Vagina (tissue), 2 donors: ENCODE measurements at regions not wholly inside any gene's neighbourhood (a gene's known extent, or its start where the extent isn't known, plus 50 kb on each side); places are given as distances from the start of the nearest gene placed in this dataset.

Experiments used
- DNase-seq, 2 donors: peaks; one replicate each; pipeline ENCODE4 v3.0.0-alpha.2; 2017; ENCODE audit errors: extremely low spot score in 2 of 2
- H3K27ac ChIP-seq: fragments of 200-600 bp; sonication (generic); one replicate; pipeline ENCODE4 v1.5.1; 2019
- H3K27me3 ChIP-seq: fragments of 200-600 bp; sonication (generic); one replicate; pipeline ENCODE4 v1.5.1; 2019
- H3K36me3 ChIP-seq, 2 donors: fragments of 200-600 bp; sonication (generic); one replicate each; pipeline ENCODE4 v1.5.1; 2017 to 2019
- H3K4me1 ChIP-seq: fragments of 200-600 bp; sonication (generic); one replicate; pipeline ENCODE4 v1.5.1; 2019
- H3K4me3 ChIP-seq, 2 donors: fragments of 200-600 bp; sonication (generic); 1 replicate in 1 of 2; 2 replicates in 1 of 2; pipeline ENCODE4 v1.5.1; 2016 to 2019
- H3K9me3 ChIP-seq: fragments of 200-600 bp; sonication (generic); one replicate; pipeline ENCODE4 v1.5.1; 2019
- CTCF ChIP-seq, 3 experiments: fragments of 450-650 bp in 2 of 3; fragments of 200-600 bp in 1 of 3; sonication (generic) in 1 of 3; IDR thresholded peaks; one replicate each; pipeline ENCODE4 v1.5.1; 2017 to 2019; ENCODE audit warnings: antibody characterized with exemption in 3 of 3, mild to moderate bottlenecking in 2 of 3, moderate library complexity in 2 of 3
- POLR2A ChIP-seq, 2 donors: fragments of 450-650 bp; IDR thresholded peaks; one replicate each; pipeline ENCODE4 v1.6.1; 2017; ENCODE audit warnings: antibody characterized with exemption in 2 of 2, mild to moderate bottlenecking in 2 of 2, moderate library complexity in 2 of 2
- POLR2AphosphoS5 ChIP-seq, 2 donors: sonication (generic); formaldehyde crosslinking; IDR thresholded peaks; one replicate each; pipeline ENCODE4 v1.9.0; 2017; ENCODE audit warnings: antibody characterized with exemption in 2 of 2, mild to moderate bottlenecking in 2 of 2, low read depth in 1 of 2; ENCODE audit not compliant: insufficient read depth in 1 of 2
- intact Hi-C: fragments of 100-400 bp; cut with DNase I; formaldehyde crosslinking; loops from one replicate; pipeline ENCODE4 v1.15.1; 2023

DNA sequence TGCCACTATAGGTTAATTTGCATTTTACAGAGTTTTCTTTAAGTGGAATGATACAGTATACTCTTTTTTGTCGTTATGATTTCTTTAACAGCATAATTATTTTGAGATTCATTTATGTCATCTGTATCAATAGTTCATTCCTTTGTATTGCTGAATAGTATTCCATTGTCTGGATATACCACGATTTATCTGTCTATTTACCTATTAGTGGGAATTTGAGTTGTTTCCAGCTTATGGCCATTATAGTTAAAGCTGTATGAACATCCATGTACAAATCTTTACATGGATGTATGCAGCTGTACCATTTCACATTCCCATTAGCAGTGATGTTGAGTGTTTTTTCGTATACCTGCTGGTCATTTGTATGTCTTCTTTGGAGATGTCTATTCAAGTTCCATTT, 163.9 kb downstream of the ETNK1 start:
- DNase-seq = no peak
- TF ChIP-seq POLR2A (IDR thresholded peaks at IDR 0.05) = no peak
- no peak for TF ChIP-seq CTCF (IDR thresholded peaks at IDR 0.05)
- TF ChIP-seq POLR2AphosphoS5 (IDR thresholded peaks at IDR 0.05; ENCODE audit: insufficient read depth in 1 of 2, low read depth in 1 of 2) = no peak
- Histone ChIP-seq H3K4me3 (no peak overlapping the region), H3K4me1 (no peaks in the 10 kb centered on the region), H3K27me3 (no peaks in the 10 kb centered on the region), H3K9me3 (no peaks in the 10 kb centered on the region), H3K36me3 (no peaks in the 10 kb centered on the region), H3K27ac (no peak overlapping the region)
- intact Hi-C loops = no loop called here

DNA sequence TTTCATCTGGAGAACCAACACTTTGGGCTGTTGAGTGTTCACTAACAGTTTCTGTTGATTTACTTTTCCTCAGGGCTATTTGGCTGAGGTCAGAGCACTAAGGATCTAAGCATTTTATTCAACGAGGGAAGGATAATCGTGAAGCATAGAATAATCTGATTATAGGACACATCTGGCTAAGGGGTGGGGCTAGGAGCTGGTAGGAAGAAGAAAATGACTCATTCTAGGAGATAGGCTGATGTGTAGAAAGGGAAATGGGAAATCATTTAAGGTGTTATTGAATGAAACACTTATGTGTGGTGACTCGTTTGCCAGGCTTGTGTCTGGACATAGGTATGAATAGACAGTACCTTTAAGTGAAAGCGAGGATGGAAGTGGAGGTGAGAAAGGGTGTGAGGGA, 167.2 kb downstream of the ETNK1 start:
- Histone ChIP-seq H3K9me3 (no peaks in the 10 kb centered on the region), H3K4me1 (no peaks in the 10 kb centered on the region), H3K4me3 (no peak overlapping the region), H3K27me3 (no peaks in the 10 kb centered on the region), H3K36me3 (no peaks in the 10 kb centered on the region), H3K27ac (no peak overlapping the region)
- no peak for TF ChIP-seq POLR2A (IDR thresholded peaks at IDR 0.05)
- no peak for TF ChIP-seq CTCF (IDR thresholded peaks at IDR 0.05)
- no peak for TF ChIP-seq POLR2AphosphoS5 (IDR thresholded peaks at IDR 0.05; ENCODE audit: insufficient read depth in 1 of 2, low read depth in 1 of 2)
- intact Hi-C loops = no loop called here
- no peak for DNase-seq

GRCh38 chr12:22794017-22794416, 169.0 kb downstream of the ETNK1 start:
- H3K36me3 ChIP-seq = no peaks in the 10 kb centered on the region
- intact Hi-C loops = no loop called here
- H3K27ac ChIP-seq = no peak overlapping the region
- no peak overlapping the region for H3K4me3 ChIP-seq
- no peaks in the 10 kb centered on the region for H3K27me3 ChIP-seq
- TF ChIP-seq CTCF (IDR thresholded peaks at IDR 0.05) (no peak), POLR2A (IDR thresholded peaks at IDR 0.05) (no peak), POLR2AphosphoS5 (IDR thresholded peaks at IDR 0.05; ENCODE audit: insufficient read depth in 1 of 2, low read depth in 1 of 2) (no peak)
- DNase-seq = no peak
- H3K9me3 ChIP-seq = no peaks in the 10 kb centered on the region
- H3K4me1 ChIP-seq = no peaks in the 10 kb centered on the region

GRCh38 chr12:22796941-22797630, 172.1 kb downstream of the ETNK1 start:
- no peak for TF ChIP-seq POLR2A (IDR thresholded peaks at IDR 0.05)
- TF ChIP-seq POLR2AphosphoS5 (IDR thresholded peaks at IDR 0.05; ENCODE audit: insufficient read depth in 1 of 2, low read depth in 1 of 2) = no peak
- TF ChIP-seq CTCF (IDR thresholded peaks at IDR 0.05) = no peak
- no peak overlapping the region for H3K4me3 ChIP-seq
- intact Hi-C loops = no loop called here

DNA sequence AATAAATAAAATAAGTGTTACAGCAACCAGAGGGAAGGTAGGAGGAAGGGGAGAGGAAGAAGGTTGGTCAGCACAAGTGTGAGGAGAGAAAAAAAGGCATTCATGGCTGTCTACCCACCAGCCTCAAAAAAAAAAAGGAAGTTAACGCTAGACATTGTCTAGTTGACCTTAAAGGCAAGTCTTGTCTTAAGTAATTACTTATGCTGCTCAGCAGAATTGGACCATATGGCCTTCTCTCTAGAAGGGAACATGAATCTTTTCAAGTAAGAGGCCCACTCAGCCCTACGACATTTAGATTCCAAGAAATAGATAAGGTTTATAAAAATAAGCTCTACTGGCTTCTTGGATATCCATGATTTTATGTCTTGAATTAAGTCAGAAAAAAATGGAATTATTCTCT, 172.7 kb downstream of the ETNK1 start:
- no peaks in the 10 kb centered on the region for H3K36me3 ChIP-seq
- no peaks in the 10 kb centered on the region for H3K9me3 ChIP-seq
- DNase-seq = no peak
- H3K4me3 ChIP-seq = no peak overlapping the region
- H3K4me1 ChIP-seq = no peaks in the 10 kb centered on the region
- intact Hi-C loops = no loop called here
- H3K27me3 ChIP-seq = no peaks in the 10 kb centered on the region
- no peak overlapping the region for H3K27ac ChIP-seq
- no peak for TF ChIP-seq POLR2A (IDR thresholded peaks at IDR 0.05)
- TF ChIP-seq POLR2AphosphoS5 (IDR thresholded peaks at IDR 0.05; ENCODE audit: insufficient read depth in 1 of 2, low read depth in 1 of 2) = no peak
- no peak for TF ChIP-seq CTCF (IDR thresholded peaks at IDR 0.05)

More at GRCh38 chr12:22796941-22797630, 172.1 kb downstream of the ETNK1 start:
- Histone ChIP-seq H3K36me3 (no peaks in the 10 kb centered on the region), H3K9me3 (no peaks in the 10 kb centered on the region), H3K27ac (no peak overlapping the region), H3K4me1 (no peaks in the 10 kb centered on the region), H3K27me3 (no peaks in the 10 kb centered on the region)
- no peak for DNase-seq
